Lower lobe of right lung (tissue), 2 donors: ENCODE measurements at regions not wholly inside any gene's neighbourhood (a gene's known extent, or its start where the extent isn't known, plus 50 kb on each side); places are given as distances from the start of the nearest gene placed in this dataset.

Experiments used
- ATAC-seq, 2 donors: fragments of 200-7000 bp; cut with Tn5 transposase; one replicate each; pipeline ENCODE4 v1.9.1; 2020 to 2022; ENCODE audit warnings: mild to moderate bottlenecking in 2 of 2, moderate library complexity in 2 of 2
- DNase-seq: peaks from one replicate; pipeline ENCODE4 v3.0.0-alpha.2; 2020
- H3K27ac ChIP-seq: fragments of 200-600 bp; one replicate; pipeline ENCODE4 v1.8.0; 2022
- H3K27me3 ChIP-seq: fragments of 200-600 bp; one replicate; pipeline ENCODE4 v1.8.0; 2022; ENCODE audit warnings: low read depth
- H3K36me3 ChIP-seq: fragments of 200-600 bp; one replicate; pipeline ENCODE4 v1.8.0; 2022; ENCODE audit warnings: mild to moderate bottlenecking
- H3K4me1 ChIP-seq: fragments of 200-600 bp; one replicate; pipeline ENCODE4 v1.8.0; 2022
- H3K4me3 ChIP-seq: fragments of 200-600 bp; one replicate; pipeline ENCODE4 v1.8.0; 2022; ENCODE audit warnings: mild to moderate bottlenecking
- H3K9me3 ChIP-seq: fragments of 200-600 bp; one replicate; pipeline ENCODE4 v1.8.0; 2022
- CTCF ChIP-seq: fragments of 200-600 bp; IDR thresholded peaks from one replicate; pipeline ENCODE4 v1.8.0; 2022; ENCODE audit warnings: antibody characterized with exemption, mild to moderate bottlenecking
- intact Hi-C: fragments of 100-400 bp; cut with DNase I; formaldehyde crosslinking; loops from one replicate; pipeline ENCODE4 v1.11.0; 2022
- donor health status: DM: no; HTN: yes; CAD: no; lungs with severe emphysema.

GRCh38 chr19:46931202-46931601 is 70.4 kb downstream of the ARHGAP35 start:
- ATAC-seq = no peak
- no peak overlapping the region for H3K27ac ChIP-seq

GRCh38 chr19:46932346-46932745 is 71.5 kb downstream of the ARHGAP35 start:
- H3K9me3 ChIP-seq = no peaks in the 10 kb centered on the region
- ATAC-seq = peak; percentile 55 to 67
- peaks cover 63% of the 10 kb centered on the region for H3K4me1 ChIP-seq
- intact Hi-C loops = no loop called here
- H3K27me3 ChIP-seq = no peaks in the 10 kb centered on the region
- no peak for DNase-seq
- no peak for TF ChIP-seq CTCF
- H3K36me3 ChIP-seq = peaks cover 1% of the 10 kb centered on the region
- H3K27ac ChIP-seq = peak overlapping the region; percentile 43
- H3K4me3 ChIP-seq = no peak overlapping the region

More at GRCh38 chr19:46931202-46931601, 70.4 kb downstream of the ARHGAP35 start:
- Histone ChIP-seq H3K27me3 (no peaks in the 10 kb centered on the region), H3K4me3 (no peak overlapping the region), H3K9me3 (no peaks in the 10 kb centered on the region), H3K4me1 (peaks cover 63% of the 10 kb centered on the region), H3K36me3 (no peaks in the 10 kb centered on the region)
- no peak for DNase-seq
- no peak for TF ChIP-seq CTCF
- intact Hi-C loops = no loop called here

- Histone ChIP-seq H3K9me3 (no peaks in the 10 kb centered on the region), H3K4me1 (peaks cover 56% of the 10 kb centered on the region), H3K4me3 (no peak overlapping the region), H3K27me3 (no peaks in the 10 kb centered on the region), H3K36me3 (peaks cover 27% of the 10 kb centered on the region), H3K27ac (peak overlapping the region; percentile 39)
- no peak for DNase-seq
- no peak for ATAC-seq
- intact Hi-C loops = no loop called here
- TF ChIP-seq CTCF = no peak
Measured at GRCh38 chr19:46935066-46935663, 74.4 kb downstream of the ARHGAP35 start.

- DNase-seq = no peak
- Histone ChIP-seq H3K4me3 (no peak overlapping the region), H3K27me3 (no peaks in the 10 kb centered on the region), H3K27ac (no peak overlapping the region), H3K9me3 (no peaks in the 10 kb centered on the region), H3K36me3 (peaks cover 30% of the 10 kb centered on the region), H3K4me1 (peaks cover 42% of the 10 kb centered on the region)
- ATAC-seq = no peak
- intact Hi-C loops = no loop called here
- no peak for TF ChIP-seq CTCF
Measured at GRCh38 chr19:46943150-46943946, 76.3 kb upstream of the NPAS1 start.

GRCh38 chr19:46944123-46944748 is 75.4 kb upstream of the NPAS1 start:
- intact Hi-C loops = no loop called here
- Histone ChIP-seq H3K27me3 (no peaks in the 10 kb centered on the region), H3K36me3 (peaks cover 24% of the 10 kb centered on the region), H3K4me3 (no peak overlapping the region), H3K27ac (no peak overlapping the region), H3K4me1 (peaks cover 42% of the 10 kb centered on the region), H3K9me3 (no peaks in the 10 kb centered on the region)
- DNase-seq = no peak
- no peak for TF ChIP-seq CTCF
- ATAC-seq = no peak
